ENCODE measurements at regions not wholly inside any gene's neighbourhood (a gene's known extent, or its start where the extent isn't known, plus 50 kb on each side); places are given as distances from the start of the nearest gene placed in this dataset.
"Not testable (repeated sequence)": the region's sequence is repeated elsewhere in the genome, so short reads cannot be mapped to it uniquely, and the experiment has no call there.

GRCh38 chr10:118834370-118834769 lies 79.6 kb upstream of the CACUL1 start:
- not testable (repeated sequence) for TF ChIP-seq POLR2A (IDR thresholded peaks at IDR 0.05; ENCODE audit: low read length); GATA1 (IDR thresholded peaks at IDR 0.05; ENCODE audit: low read depth, low read length)

Data from erythroblast (primary cell).